GM13977 (cell line): ENCODE measurements at regions not wholly inside any gene's neighbourhood (a gene's known extent, or its start where the extent isn't known, plus 50 kb on each side); places are given as distances from the start of the nearest gene placed in this dataset.

Source experiments
- DNase-seq: peaks from one replicate; pipeline ENCODE4 v3.0.0; 2012; ENCODE audit warnings: low spot score
- in situ Hi-C: fragments of 300-500 bp; cut with MboI; formaldehyde crosslinking; loops from one replicate; pipeline ENCODE4 v1.12.0; 2022; ENCODE audit warnings: low sequenced_read_pairs, low pct_unique_long_range_greater_than_20kb, mixed read lengths, inconsistent platforms; ENCODE audit not compliant: unreplicated experiment
- TF ChIP-seq, protein P1 (sequence below): IDR thresholded peaks from 2 replicates; pipeline ENCODE4 v1.5.1; 2012; ENCODE audit warnings: mild to moderate bottlenecking, control low read depth; ENCODE audit not compliant: insufficient read depth; ENCODE audit errors: extremely low read depth, missing control alignments

DNA sequence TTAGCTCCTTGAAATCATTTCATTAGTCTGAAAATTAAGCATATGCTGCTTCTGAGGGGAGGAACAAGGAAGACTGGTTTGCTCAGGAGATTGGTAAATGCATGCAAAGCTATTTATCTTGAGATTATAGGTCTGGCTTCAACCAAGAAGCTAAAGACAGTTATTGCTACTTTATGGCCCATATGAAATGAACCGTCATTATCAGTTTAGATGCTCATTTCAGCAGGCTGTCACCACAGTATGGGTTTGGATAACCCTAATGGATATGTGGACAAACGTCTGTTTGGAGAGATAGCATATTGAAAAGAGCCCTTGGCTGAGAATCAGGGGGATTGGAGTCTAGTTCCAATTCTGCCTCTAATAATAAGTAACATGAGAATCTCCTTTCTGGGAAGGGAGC is 922.6 kb downstream of the TUSC7 start:
- TF ChIP-seq, protein P1, sequence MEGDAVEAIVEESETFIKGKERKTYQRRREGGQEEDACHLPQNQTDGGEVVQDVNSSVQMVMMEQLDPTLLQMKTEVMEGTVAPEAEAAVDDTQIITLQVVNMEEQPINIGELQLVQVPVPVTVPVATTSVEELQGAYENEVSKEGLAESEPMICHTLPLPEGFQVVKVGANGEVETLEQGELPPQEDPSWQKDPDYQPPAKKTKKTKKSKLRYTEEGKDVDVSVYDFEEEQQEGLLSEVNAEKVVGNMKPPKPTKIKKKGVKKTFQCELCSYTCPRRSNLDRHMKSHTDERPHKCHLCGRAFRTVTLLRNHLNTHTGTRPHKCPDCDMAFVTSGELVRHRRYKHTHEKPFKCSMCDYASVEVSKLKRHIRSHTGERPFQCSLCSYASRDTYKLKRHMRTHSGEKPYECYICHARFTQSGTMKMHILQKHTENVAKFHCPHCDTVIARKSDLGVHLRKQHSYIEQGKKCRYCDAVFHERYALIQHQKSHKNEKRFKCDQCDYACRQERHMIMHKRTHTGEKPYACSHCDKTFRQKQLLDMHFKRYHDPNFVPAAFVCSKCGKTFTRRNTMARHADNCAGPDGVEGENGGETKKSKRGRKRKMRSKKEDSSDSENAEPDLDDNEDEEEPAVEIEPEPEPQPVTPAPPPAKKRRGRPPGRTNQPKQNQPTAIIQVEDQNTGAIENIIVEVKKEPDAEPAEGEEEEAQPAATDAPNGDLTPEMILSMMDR, result no peak
- no peak for DNase-seq
- in situ Hi-C loops, result no loop called here

DNA sequence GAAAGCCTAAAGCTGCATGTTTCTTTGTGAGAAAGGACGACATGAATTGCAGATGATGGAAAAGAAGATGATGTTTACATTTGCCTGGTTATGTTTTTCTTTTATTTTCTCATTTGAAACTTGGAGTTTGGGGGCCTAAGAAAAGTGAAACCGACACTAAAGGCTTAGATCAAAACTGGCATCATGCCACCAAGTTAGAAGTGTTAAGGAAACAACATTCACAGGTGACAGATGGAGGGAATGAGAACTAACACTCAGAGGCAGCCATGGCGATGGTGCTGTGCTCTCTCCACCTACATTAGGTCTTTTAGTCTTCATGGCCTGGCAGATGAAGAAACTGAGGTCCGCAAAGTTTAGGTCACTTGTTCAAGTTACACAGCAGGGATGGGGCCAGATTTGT is 923.6 kb downstream of the TUSC7 start:
- no peak for DNase-seq
- TF ChIP-seq, protein P1, result no peak
- in situ Hi-C loops, result no loop called here

DNA sequence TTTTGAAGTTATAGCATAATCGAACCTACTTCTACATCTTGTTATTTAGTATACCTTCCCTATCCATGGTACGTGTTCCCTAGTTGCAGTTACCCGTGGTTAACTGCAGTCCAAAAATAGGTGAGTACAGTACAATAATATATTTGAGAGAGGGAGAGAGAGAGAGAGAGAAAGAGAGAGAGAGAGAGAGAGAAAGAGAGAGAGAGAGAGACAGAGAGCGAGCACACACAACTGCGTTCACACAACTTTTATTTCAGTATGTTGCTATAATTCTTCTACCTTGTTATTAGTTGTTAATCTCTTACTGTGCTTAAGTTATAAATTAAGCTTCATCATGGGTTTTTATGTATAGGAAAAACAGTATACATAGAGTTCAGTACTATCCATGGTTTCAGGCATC is 928.1 kb downstream of the TUSC7 start:
- TF ChIP-seq, protein P1, result no peak
- in situ Hi-C loops, result no loop called here
- DNase-seq, result no peak

GRCh38 chr3:117644203-117644602 is 934.6 kb downstream of the TUSC7 start:
- in situ Hi-C loops, result no loop called here
- TF ChIP-seq, protein P1, result no peak
- no peak for DNase-seq

GRCh38 chr3:117645561-117646242 is 936.1 kb downstream of the TUSC7 start:
- TF ChIP-seq, protein P1, result no peak
- in situ Hi-C loops, result no loop called here
- no peak for DNase-seq

DNA sequence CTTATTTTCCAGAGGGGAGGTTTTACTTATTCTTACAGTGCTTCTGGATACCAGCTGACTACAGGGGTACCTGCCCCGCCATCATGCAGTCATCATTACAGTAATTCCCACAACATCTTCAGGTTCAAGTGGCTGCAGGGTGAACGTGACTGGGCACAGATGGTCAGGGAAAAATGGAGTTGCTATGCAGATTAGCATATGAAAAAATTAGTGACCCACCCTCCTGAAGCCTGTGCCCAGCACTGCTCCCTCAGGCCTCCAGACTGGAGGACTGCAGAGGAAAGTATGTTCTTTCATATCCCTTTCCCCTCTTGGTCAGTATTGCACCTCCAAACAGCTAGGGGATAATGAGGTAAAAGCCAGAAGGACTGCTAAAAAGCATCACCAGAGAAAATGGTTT is 937.9 kb downstream of the TUSC7 start:
- TF ChIP-seq, protein P1, result no peak
- in situ Hi-C loops, result no loop called here

DNA sequence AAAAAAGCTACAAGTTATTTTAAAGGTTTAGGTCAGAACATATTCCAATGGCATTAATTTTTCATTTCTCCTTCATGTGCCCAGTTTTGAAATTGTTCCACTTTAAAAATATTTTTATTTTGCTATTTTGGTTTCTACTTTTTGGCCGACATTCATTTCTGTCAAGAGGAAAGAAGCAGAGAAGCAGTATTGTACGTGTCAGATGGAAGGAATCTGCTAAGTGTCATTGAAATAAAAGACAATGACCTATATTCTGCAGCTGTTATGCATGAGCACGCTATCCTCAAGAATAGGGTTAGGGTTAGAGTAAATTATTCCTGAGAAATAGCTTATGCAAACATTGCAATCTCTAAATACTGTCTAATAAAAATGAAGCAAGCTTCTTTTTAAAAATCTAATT is 941.7 kb downstream of the TUSC7 start:
- DNase-seq, result no peak
- TF ChIP-seq, protein P1, result no peak
- in situ Hi-C loops, result no loop called here

More for the DNA sequence above, 937.9 kb downstream of the TUSC7 start:
- no peak for DNase-seq
